Endothelial cell of umbilical vein (primary cell): ENCODE measurements at regions not wholly inside any gene's neighbourhood (a gene's known extent, or its start where the extent isn't known, plus 50 kb on each side); places are given as distances from the start of the nearest gene placed in this dataset.

Experiments used
- CTCF ChIP-seq, 2 donors: IDR thresholded peaks; 1 replicate in 1 of 2; 2 replicates in 1 of 2; pipeline ENCODE4 v1.5.1; 2011; ENCODE audit warnings: low read length in 2 of 2, mild to moderate bottlenecking in 2 of 2, moderate library complexity in 2 of 2, control low read depth in 1 of 2, inconsistent platforms in 1 of 2, low read depth in 1 of 2; ENCODE audit not compliant: insufficient read depth in 1 of 2; ENCODE audit errors: extremely low read depth in 1 of 2
- EZH2 ChIP-seq: IDR thresholded peaks from 2 replicates; pipeline ENCODE4 v1.6.1; 2012; ENCODE audit warnings: borderline replicate concordance, low read depth, mild to moderate bottlenecking, moderate library complexity, low read length, inconsistent platforms; ENCODE audit not compliant: severe bottlenecking
- GATA2 ChIP-seq: IDR thresholded peaks from 2 replicates; pipeline ENCODE4 v1.7.0; 2011; ENCODE audit warnings: low read depth, mild to moderate bottlenecking, moderate library complexity, mixed read lengths, low read length; ENCODE audit not compliant: insufficient read length, insufficient read depth
- JUN ChIP-seq: IDR thresholded peaks from 2 replicates; pipeline ENCODE4 v1.6.1; 2011; ENCODE audit warnings: borderline replicate concordance, low read depth; ENCODE audit not compliant: insufficient read length, insufficient read depth
- MAX ChIP-seq: IDR thresholded peaks from 2 replicates; pipeline ENCODE4 v1.6.1; 2011; ENCODE audit not compliant: insufficient read depth, insufficient read length
- POLR2A ChIP-seq: IDR thresholded peaks from 2 replicates; pipeline ENCODE4 v1.6.1; 2012; ENCODE audit warnings: low read depth, mild to moderate bottlenecking, control low read depth, low read length
- POLR2AphosphoS5 ChIP-seq: IDR thresholded peaks from 2 replicates; pipeline ENCODE4 v1.6.1; 2012; ENCODE audit warnings: low read depth, mild to moderate bottlenecking, control low read depth, low read length, moderate library complexity; ENCODE audit not compliant: insufficient read depth

- TF ChIP-seq CTCF (IDR thresholded peaks at IDR 0.05; ENCODE audit: extremely low read depth in 1 of 2, insufficient read depth in 1 of 2, low read depth in 1 of 2, low read length in 2 of 2) (no peak), POLR2A (no peak), POLR2AphosphoS5 (no peak), EZH2 (no peak), JUN (no peak), MAX (no peak), GATA2 (no peak)
Observed at GRCh38 chr7:51601461-51601860, 284.9 kb upstream of the COBL start.
